Activated CD4-positive, alpha-beta memory T cell treated with anti-CD3 and anti-CD28 coated beads for 36 hours (primary cell): ENCODE measurements at regions not wholly inside any gene's neighbourhood (a gene's known extent, or its start where the extent isn't known, plus 50 kb on each side); places are given as distances from the start of the nearest gene placed in this dataset.

ENCODE experiments used
- CTCF ChIA-PET: fragments of 350-600 bp; sonication (Branson Sonifier 250); formaldehyde crosslinking; loops from one replicate; lab custom pipeline; 2021; ENCODE audit warnings: antibody characterized with exemption, inconsistent platforms; lab: Charles Lee
- POLR2A ChIA-PET: fragments of 350-600 bp; sonication (Branson Sonifier 250); formaldehyde crosslinking; loops from one replicate; lab custom pipeline; 2021; ENCODE audit warnings: antibody characterized with exemption; lab: Charles Lee
- DNase-seq: peaks from one replicate; pipeline ENCODE4 v3.0.0-alpha.2; 2020
- H3K27ac Mint-ChIP-seq: one replicate; pipeline ENCODE4 v1.8.0; 2021; ENCODE audit warnings: mixed read lengths
- H3K27me3 Mint-ChIP-seq: one replicate; pipeline ENCODE4 v1.8.0; 2021; ENCODE audit warnings: mixed read lengths
- H3K36me3 Mint-ChIP-seq: one replicate; pipeline ENCODE4 v1.8.0; 2021; ENCODE audit warnings: mixed read lengths
- H3K4me1 Mint-ChIP-seq: one replicate; pipeline ENCODE4 v1.8.0; 2021; ENCODE audit warnings: low read depth, mixed read lengths
- H3K4me3 Mint-ChIP-seq: one replicate; pipeline ENCODE4 v1.8.0; 2021; ENCODE audit warnings: mild to moderate bottlenecking, mixed read lengths
- H3K9me3 Mint-ChIP-seq: one replicate; pipeline ENCODE4 v1.8.0; 2021; ENCODE audit warnings: mixed read lengths
- intact Hi-C: fragments of 100-400 bp; cut with micrococcal nuclease; formaldehyde crosslinking; loops from one replicate; pipeline ENCODE4 v1.15.1; 2023

DNA sequence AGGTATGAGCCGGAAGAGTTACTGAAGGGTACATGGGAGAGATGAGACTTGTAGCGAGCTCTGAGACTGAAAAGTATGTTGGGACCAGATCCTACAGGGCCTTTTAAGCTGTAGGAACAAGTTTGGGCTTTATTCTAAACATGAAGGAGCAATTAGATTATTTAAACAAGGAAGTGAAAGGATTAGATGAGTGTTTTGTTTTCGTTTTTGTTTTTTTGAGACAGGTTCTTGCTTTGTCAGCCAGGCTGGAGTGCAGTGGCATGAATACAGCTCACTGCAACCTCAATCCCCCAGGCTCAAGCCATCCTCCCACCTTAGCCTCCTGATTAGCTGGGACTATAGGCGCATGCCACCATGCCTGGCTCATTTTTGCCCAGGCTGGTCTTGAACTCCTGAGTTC, 110.7 kb downstream of the C1D start:
- H3K36me3 Mint-ChIP-seq: no peaks in the 10 kb centered on the region
- peaks cover 2% of the 10 kb centered on the region for H3K27me3 Mint-ChIP-seq

DNA sequence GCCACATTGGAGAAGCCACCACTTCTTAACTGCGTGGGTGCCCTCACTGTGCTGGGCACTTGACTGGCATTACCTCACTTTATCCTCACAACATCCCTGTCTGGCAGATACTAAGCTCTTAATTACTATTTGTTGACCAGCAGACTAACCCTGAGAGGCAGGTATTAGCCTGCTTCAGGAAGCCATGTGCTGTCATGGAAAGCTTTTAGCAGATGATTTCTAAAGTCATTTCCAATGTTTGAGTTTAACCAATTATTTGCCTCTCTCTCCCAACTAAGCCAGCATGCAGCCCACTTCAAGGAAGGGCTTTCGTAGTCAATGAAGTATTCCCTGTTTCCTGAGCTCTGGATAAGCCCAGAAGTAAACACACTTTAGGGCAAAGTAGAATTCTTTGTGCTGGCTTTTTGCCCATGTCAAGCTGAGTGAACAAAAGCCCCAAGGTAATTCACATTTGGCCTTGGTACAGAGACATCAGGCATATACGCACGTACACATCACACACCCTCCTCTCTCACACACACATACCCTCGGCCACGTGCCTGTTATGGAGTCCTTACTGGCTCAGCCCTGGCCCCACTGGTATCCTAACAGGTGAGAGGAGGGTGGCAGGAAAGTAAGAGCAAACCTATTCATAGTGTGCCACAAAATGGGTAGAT, 108.6 kb downstream of the C1D start:
- Mint-ChIP-seq H3K4me1 (peaks cover 8% of the 10 kb centered on the region), H3K36me3 (no peaks in the 10 kb centered on the region), H3K9me3 (no peaks in the 10 kb centered on the region), H3K27me3 (peaks cover 2% of the 10 kb centered on the region), H3K27ac (no peak overlapping the region), H3K4me3 (no peak overlapping the region)
- intact Hi-C loops: no loop called here
- ChIA-PET POLR2A (no interaction called here), CTCF (no interaction called here)
- no peak for DNase-seq

More for the DNA sequence above, 110.7 kb downstream of the C1D start:
- H3K9me3 Mint-ChIP-seq: no peaks in the 10 kb centered on the region
- no peak overlapping the region for H3K4me3 Mint-ChIP-seq
- peaks cover 8% of the 10 kb centered on the region for H3K4me1 Mint-ChIP-seq
- DNase-seq: no peak
- ChIA-PET CTCF (no interaction called here), POLR2A (no interaction called here)
- intact Hi-C loops: no loop called here
- H3K27ac Mint-ChIP-seq: no peak overlapping the region

DNA sequence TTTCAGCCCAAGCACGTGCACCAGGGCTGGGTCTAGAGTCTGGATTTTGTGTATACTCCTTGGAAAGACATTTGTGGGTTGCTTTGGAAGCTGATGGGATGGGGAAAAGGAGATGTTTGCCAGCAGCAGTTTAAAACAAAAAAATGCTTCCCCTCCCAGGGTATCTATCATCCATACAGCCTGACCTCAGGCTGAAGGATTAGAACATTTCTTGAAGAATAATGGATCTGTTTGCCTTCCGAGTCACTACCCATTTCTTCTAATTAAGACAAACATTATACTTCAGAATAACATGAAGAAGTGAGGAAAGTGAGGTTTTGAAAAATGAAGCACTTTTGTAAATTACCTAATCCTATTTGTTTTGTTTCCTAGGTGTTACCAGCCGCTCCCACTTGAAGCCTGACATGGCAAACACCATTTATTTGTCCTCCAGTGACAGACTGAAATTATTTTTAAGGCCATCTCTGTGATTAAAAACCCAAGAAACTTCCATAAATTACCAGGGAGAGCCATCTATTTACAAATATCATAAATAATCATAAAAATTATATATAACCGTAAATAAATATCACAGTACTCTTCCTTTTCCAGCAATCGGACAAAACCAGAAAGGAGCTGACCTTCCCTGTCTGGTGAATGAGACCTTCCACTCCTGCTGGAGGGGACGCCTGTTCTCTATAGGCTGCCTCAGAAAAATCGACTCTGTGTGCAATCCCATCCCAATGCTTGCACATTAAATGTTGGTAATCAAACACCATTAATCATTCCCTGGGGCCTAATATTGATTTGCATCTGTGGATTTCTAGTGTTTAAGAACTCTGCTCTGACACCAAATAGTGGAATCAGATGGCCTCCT, 106.8 kb downstream of the C1D start:
- Mint-ChIP-seq H3K9me3 (no peaks in the 10 kb centered on the region), H3K27ac (no peak overlapping the region), H3K27me3 (peaks cover 2% of the 10 kb centered on the region), H3K4me3 (no peak overlapping the region), H3K4me1 (peaks cover 3% of the 10 kb centered on the region), H3K36me3 (no peaks in the 10 kb centered on the region)
- CTCF ChIA-PET: no interaction called here
- POLR2A ChIA-PET: no interaction called here
- intact Hi-C loops: no loop called here
- no peak for DNase-seq

DNA sequence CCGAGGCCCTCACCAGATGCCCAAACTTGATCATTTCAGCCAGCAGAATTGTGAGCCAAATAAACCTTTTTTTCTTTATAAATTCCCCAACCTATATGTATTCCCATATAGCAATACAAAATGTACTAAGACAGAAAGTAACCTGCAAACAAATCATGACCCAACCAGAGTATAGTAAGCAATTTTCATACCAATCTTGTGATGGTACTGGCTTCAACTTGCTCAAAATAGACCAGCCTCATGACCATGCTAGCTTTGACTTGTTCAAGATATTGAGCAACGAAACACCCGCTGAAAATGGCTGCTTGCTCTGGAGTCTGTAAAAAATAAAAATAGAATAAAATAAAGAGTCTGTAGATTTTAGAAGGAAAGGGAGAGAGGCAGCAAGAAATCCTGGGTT, 97.6 kb downstream of the C1D start:
- no peak overlapping the region for H3K4me3 Mint-ChIP-seq
- no peaks in the 10 kb centered on the region for H3K9me3 Mint-ChIP-seq
- no peaks in the 10 kb centered on the region for H3K4me1 Mint-ChIP-seq
- intact Hi-C loops: no loop called here
- no peaks in the 10 kb centered on the region for H3K36me3 Mint-ChIP-seq
- H3K27me3 Mint-ChIP-seq: peaks cover 2% of the 10 kb centered on the region
- no peak overlapping the region for H3K27ac Mint-ChIP-seq
- DNase-seq: no peak
- ChIA-PET CTCF (no interaction called here), POLR2A (no interaction called here)

DNA sequence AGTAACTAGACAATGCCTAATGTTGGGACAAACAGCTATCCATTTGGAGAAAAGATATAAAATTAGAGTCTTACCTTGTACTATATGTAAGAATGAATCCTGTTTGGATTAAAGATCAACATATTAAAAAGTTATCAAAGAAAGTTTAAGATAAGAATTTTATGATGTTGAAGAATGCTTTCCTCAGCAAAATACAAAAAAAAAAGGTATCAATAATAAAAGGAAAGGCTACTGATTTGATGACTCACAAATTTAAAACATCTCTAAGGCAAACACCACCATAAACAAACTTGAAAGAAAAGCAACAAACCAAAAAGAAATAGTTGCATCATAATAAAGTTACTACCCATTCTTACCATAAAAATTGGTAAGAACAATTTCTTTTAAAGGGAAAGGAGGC, 92.7 kb downstream of the C1D start:
- Mint-ChIP-seq H3K27ac (no peak overlapping the region), H3K4me3 (no peak overlapping the region), H3K27me3 (peaks cover 3% of the 10 kb centered on the region), H3K36me3 (no peaks in the 10 kb centered on the region), H3K9me3 (no peaks in the 10 kb centered on the region), H3K4me1 (no peaks in the 10 kb centered on the region)
- intact Hi-C loops: no loop called here
- POLR2A ChIA-PET: no interaction called here
- CTCF ChIA-PET: no interaction called here
- DNase-seq: no peak

DNA sequence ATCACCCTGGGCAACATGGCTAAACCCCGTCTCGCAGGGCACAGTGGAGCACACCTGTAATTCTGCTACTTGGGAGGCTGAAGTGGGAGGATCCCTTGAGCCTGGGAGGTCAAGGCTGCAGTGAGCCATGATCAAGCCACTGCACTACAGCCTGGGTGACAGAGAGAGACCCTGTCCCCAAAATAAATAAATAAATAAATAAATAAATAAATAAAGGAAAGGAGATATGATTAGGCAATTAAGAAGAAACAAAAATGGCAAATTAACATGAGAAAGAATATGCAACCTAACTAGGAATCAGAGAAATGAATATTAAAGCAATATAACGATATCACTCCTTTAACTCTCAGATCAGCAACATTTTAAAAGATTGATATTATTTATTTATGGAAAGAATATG, 92.3 kb downstream of the C1D start:
- Mint-ChIP-seq H3K27ac (no peak overlapping the region), H3K9me3 (no peaks in the 10 kb centered on the region), H3K36me3 (no peaks in the 10 kb centered on the region), H3K27me3 (peaks cover 3% of the 10 kb centered on the region), H3K4me3 (no peak overlapping the region), H3K4me1 (no peaks in the 10 kb centered on the region)
- ChIA-PET POLR2A (no interaction called here), CTCF (no interaction called here)
- no peak for DNase-seq
- intact Hi-C loops: no loop called here

DNA sequence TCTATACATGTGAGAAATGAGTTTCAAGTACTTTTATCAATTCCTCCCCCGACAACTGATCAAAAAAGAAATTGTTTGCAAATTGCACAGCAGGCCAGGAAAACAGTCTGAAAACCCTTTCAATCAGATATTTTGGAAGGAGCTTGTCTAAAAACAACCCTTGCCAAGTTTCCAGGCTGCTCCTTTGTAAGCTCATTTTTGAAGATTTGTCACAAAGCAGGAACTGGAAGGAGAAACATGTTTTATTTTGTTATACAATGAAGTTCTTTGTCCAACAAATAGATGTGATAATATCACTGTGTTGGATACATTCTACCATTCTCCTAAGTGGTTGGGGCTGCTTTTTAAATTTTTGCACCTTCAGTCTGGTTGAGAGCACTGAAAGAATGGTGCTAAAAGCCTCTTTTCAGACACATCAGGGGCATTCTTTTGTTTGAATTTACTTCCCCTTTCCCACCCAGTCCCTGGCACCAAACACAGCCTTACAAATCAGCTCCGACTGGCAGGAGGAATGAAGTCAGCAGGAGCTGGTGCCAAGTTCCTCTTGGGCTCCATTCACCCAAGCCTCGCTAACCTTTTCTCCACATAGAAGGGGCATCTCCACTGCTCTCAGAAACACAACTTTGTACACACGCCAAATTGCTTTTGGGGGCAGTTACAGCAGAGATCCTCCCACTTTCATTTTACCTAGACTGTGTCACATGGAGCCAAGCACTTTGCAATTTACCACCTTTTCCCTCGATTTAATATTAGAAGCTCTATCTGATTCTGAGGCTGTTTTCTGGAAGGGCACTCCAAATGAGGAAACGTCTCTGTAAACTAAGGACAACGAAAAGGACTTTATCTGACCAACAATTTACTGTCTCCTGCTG, 88.0 kb downstream of the C1D start:
- Mint-ChIP-seq H3K27me3 (peaks cover 3% of the 10 kb centered on the region), H3K36me3 (no peaks in the 10 kb centered on the region), H3K9me3 (no peaks in the 10 kb centered on the region), H3K4me1 (no peaks in the 10 kb centered on the region), H3K4me3 (no peak overlapping the region), H3K27ac (no peak overlapping the region)
- no peak for DNase-seq
- intact Hi-C loops: no loop called here
- ChIA-PET CTCF (no interaction called here), POLR2A (no interaction called here)

DNA sequence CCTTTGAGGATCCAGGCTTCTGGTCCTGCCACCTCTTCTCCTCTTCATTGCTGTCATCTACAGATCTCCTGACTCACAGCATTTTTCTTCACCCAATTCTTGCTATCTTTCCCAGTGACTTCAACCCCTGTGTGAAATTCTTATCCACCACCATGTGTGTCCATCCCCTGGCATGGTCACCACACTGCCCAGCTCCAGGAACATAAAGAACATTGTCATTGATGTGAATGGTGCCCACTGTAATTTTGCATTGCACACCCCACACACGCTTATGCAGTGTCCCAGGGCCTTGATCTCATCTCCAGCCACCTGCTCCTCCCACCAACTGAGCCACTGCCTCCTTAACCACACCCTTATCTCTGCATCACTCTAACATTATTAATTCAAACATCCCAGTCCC, 85.3 kb downstream of the C1D start:
- Mint-ChIP-seq H3K4me1 (no peaks in the 10 kb centered on the region), H3K9me3 (no peaks in the 10 kb centered on the region), H3K36me3 (no peaks in the 10 kb centered on the region), H3K27me3 (peaks cover 6% of the 10 kb centered on the region), H3K4me3 (no peak overlapping the region), H3K27ac (no peak overlapping the region)
- POLR2A ChIA-PET: no interaction called here
- intact Hi-C loops: no loop called here
- CTCF ChIA-PET: no interaction called here
- DNase-seq: no peak

DNA sequence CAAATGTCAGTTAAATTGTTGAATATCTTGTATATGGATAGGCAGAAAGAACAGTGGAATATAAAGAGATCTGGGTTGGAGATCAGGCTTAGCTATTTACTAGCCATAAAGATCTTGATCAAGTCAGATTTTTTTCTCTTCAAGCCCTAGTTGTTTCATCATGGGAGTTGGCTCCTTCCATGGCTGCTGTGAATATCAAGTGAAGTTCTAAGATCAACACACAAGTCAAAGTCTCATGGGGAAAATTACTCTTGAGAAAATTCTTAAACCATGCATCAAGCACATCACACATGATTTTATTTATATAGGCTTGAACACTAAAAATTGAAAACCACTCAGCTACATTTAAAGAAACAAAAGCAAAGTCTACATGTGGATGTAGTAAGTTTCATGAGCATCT, 79.8 kb downstream of the C1D start:
- ChIA-PET POLR2A (no interaction called here), CTCF (no interaction called here)
- no peak overlapping the region for H3K4me3 Mint-ChIP-seq
- H3K27ac Mint-ChIP-seq: no peak overlapping the region
- intact Hi-C loops: no loop called here
- H3K27me3 Mint-ChIP-seq: peaks cover 19% of the 10 kb centered on the region
- H3K36me3 Mint-ChIP-seq: no peaks in the 10 kb centered on the region
- H3K4me1 Mint-ChIP-seq: no peaks in the 10 kb centered on the region
- no peak for DNase-seq
- no peaks in the 10 kb centered on the region for H3K9me3 Mint-ChIP-seq

DNA sequence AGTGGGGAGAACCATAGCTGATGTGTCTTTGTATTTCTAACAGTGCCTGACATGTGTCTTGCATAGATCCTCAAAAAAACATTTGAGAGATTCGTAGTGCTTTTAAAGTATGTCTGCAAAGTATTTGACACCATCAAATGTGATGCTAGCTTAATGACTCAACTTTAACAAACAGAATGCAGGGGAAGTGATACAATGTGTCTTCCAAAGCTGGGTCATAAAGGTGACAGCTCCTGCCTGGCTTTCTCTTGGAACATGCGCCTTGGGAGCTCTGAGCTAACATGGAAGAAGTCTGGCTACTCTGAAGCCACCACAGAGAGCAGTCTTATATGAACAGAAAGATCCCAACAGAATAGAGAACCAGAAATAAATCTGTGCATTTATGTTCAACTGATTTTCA, 78.2 kb downstream of the C1D start:
- H3K4me3 Mint-ChIP-seq: no peak overlapping the region
- no peak overlapping the region for H3K27ac Mint-ChIP-seq
- no peak for DNase-seq
- intact Hi-C loops: no loop called here
- no peaks in the 10 kb centered on the region for H3K36me3 Mint-ChIP-seq
- peaks cover 19% of the 10 kb centered on the region for H3K27me3 Mint-ChIP-seq
- no peaks in the 10 kb centered on the region for H3K4me1 Mint-ChIP-seq
- POLR2A ChIA-PET: no interaction called here
- CTCF ChIA-PET: no interaction called here
- H3K9me3 Mint-ChIP-seq: no peaks in the 10 kb centered on the region

DNA sequence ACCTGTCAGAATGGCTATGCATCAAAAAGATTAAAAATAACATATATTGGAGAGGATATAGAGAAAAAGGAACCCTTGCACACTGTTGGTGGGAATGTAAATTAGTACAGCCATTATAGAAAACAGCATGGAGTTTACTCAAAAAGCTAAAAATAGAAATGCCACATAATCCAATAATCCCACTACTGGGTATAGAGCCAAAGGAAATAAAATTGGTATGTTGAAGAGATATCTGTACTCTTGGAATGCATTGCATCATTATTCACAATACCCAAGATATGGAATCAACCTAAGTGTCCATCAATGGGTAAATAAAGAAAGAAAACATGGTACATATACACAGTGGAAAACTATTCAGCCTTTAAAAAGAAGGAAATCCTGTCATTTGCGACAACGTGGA, 77.2 kb downstream of the C1D start:
- Mint-ChIP-seq H3K27ac (no peak overlapping the region), H3K9me3 (no peaks in the 10 kb centered on the region), H3K4me1 (no peaks in the 10 kb centered on the region), H3K27me3 (peaks cover 19% of the 10 kb centered on the region), H3K4me3 (no peak overlapping the region), H3K36me3 (no peaks in the 10 kb centered on the region)
- intact Hi-C loops: no loop called here
- CTCF ChIA-PET: interaction anchor here (0.7 kb wide), 1 partner anchor 894 kb away, joined by 3 read pairs; no protein-coding TSS in a partner anchor
- DNase-seq: no peak
- POLR2A ChIA-PET: no interaction called here

DNA sequence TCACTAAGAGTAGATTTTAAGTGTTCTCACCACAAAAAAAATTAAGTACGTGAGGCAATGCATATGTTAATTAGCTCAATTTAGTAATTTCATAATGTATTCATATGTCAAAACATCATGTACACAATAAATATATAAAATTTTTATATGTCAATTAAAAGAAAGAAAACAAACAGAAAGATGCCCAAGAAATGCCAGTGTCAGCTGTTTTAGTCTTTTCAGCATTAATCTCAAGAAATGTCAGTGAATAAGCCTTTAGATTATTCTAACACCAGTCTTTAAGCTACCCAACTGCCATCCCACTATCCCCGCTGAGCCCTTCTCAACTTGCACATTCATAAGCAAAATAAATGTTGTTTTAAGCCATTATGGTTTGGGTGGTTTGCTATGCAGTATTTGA, 76.5 kb downstream of the C1D start:
- peaks cover 21% of the 10 kb centered on the region for H3K27me3 Mint-ChIP-seq
- H3K36me3 Mint-ChIP-seq: no peaks in the 10 kb centered on the region
- ChIA-PET POLR2A (no interaction called here), CTCF (no interaction called here)
- intact Hi-C loops: no loop called here
- H3K4me3 Mint-ChIP-seq: no peak overlapping the region
- no peak for DNase-seq
- H3K9me3 Mint-ChIP-seq: no peaks in the 10 kb centered on the region
- H3K4me1 Mint-ChIP-seq: no peaks in the 10 kb centered on the region
- no peak overlapping the region for H3K27ac Mint-ChIP-seq
